ENCODE measurements at regions not wholly inside any gene's neighbourhood (a gene's known extent, or its start where the extent isn't known, plus 50 kb on each side); places are given as distances from the start of the nearest gene placed in this dataset.

DNA sequence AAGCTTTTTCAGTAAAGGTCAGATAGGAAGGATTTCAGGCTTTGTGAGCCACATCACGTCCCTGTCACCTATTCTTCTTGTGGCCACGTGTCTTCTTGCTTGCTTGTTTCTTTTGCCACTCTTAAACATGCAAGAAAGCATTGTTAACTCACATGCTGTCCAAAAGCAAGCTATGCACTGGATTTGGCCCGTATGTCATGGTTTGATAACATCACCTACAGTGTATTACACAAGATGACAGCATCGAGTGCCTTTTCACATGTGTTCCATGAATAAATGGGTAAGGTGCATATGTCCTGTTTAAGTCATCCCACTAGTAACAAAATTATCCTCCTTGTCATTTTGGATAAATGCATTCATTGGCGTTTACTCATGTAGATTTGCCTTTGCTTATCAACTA lies 468.0 kb upstream of the FAT1 start:
- DNase-seq: no peak

DNA sequence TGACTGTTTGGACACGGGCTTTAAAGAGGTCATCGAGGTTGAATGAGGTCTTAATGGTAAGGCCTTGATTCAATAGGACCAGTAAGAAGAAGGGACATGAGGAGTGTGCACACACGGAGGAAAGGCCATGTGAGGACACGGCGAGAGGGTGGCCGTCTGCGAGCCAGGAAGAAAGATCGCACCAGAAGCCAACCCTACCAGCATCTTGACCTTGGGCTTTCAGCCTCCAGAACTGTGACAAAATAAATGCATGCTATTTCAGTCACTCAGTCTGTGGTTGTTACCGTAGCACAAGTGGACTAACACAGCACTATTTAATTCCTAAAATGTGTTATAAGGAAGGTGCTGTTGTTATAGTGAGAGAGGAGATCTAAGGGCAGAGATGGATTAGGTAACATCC lies 468.6 kb upstream of the FAT1 start:
- no peak for DNase-seq

GRCh38 chr4:187193141-187193540 lies 469.5 kb upstream of the FAT1 start:
- DNase-seq: no peak

GRCh38 chr4:187204389-187204918 lies 480.8 kb upstream of the FAT1 start:
- no peak for DNase-seq

- DNase-seq: no peak
These were observed 484.3 kb upstream of the FAT1 start for GRCh38 chr4:187207931-187208330.

- DNase-seq: no peak
These were observed 485.0 kb upstream of the FAT1 start for GRCh38 chr4:187208651-187209050.

DNA sequence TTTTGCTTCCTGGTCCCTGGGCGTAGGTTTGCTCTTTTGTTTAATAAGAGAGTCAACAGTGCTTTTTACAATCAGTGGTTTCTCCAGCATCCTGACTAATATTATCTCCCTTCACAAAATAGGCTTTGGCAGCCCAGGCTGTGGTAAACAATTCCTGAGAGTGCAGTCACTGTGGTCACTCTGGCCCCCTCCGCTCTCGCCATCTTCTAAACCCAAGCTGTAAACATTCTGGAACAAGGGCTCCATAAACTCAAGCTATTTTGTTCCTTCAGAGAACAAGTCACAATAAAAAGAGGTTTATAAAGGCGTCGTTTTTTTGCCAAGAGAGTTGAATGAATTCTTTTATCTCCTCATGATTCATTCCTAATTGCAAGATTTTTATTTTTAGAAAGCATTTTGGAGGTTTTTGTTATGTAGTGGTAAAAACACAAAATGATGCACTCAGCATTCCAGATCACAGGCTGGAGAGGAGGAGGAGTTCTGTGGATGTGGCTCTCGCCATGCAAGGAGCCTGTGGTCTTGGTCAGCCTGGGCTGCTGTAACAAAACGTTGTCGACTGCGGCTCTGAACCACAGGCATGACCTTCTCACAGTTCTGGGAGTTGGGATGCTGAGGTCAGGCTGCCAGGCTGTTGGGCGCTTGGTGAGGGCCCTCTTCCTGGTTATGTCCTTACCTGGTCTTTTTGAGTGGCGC lies 486.4 kb upstream of the FAT1 start:
- no peak for DNase-seq

DNA sequence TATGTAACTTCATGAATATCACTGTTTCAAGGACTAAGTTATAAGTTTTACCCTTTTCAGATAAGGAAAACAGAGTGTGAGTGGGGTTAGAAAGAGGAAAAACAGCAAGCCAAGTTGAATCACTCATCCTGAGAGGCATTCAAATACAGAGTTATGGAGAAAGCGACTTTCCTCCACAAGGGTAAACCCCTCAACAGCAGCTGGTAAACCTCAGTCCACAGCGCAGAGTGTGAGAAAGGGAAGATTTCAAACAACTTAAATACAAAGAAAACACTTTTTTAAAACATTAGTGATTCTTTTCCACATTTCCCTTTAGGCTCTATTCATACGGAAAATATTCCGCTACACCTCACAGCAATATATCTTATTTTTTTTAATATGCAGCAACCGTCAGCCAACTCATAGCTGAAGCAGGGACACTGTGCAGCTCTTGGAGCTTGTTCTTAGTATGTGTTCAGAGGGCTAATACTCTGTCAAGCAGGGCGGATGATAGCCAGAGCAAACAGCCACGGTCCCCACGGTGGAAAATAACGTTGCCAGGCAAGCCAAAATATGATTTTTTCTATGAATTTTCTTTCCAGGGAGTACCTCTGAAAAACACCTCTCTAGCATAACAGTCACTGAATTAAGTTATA lies 488.9 kb upstream of the FAT1 start:
- no peak for DNase-seq

- no peak for DNase-seq
These were observed 491.8 kb upstream of the FAT1 start for GRCh38 chr4:187215438-187215837.

DNA sequence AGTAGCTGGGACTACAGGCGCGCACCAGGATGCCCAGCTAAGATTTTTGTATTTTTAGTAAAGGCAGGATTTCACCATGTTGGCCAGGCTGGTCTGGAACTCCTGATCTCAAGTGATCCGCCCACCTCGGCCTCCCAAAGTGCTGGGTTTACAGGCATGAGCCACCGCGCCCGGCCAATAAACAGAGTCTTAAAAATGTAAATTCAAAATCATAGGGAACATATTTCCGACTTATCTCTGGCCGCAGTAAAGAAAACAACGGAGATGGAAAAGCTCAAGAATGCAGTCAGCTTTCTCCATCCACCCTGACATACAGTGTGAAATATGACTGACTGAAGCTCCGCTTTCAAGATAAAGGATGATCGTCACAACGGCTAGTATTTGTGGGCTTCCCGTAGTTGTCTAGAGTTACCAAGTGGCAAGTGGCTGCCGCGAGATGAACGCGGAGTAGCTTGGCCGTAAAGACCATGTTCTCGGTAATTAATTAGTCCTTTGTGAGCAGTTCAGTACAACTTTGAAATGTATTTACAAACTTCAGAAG lies 495.1 kb upstream of the FAT1 start:
- no peak for DNase-seq

GRCh38 chr4:187224560-187224959 lies 500.9 kb upstream of the FAT1 start:
- no peak for DNase-seq

DNA sequence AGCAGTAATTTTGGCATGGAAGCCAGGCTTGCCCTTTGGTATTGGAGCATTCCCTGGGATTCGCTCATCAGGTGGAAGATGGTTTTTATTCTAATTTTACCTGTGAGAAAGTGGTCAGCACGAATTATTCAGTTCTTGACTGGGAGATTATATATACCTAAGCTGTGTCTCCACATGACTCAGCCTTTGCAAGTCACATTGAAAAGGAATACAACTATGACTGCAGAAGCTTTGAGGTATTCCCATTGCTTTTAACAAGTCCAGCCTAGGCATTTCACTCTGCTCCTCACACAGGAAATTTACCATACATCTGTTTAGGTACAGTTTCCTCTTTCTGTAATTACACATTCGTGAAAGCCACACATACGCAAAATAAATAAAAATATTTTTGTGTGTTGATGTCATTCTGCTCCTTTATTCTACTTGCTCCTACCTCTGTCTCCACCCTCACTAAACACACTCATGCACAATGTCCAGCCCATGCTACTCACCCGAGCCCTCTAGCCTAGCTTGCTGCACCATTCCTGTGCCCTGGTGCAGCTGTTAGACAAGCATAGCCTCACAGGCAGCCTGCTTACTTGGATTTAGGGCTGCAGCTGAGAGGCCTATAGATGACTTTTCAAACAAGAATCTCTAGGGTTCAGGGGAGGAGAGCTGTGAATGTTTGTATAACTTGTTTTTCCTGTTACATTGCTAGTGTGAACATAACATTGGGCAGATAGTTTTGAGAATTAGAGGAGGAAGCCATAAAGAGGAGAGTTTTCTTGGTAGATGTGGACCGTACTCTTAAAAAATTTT lies 504.4 kb upstream of the FAT1 start:
- DNase-seq: no peak

- DNase-seq: no peak
These were observed 508.5 kb upstream of the FAT1 start for GRCh38 chr4:187232196-187232595.

- no peak for DNase-seq
These were observed 509.1 kb upstream of the FAT1 start for GRCh38 chr4:187232796-187233195.

GRCh38 chr4:187235456-187236170 lies 512.0 kb upstream of the FAT1 start:
- no peak for DNase-seq

DNA sequence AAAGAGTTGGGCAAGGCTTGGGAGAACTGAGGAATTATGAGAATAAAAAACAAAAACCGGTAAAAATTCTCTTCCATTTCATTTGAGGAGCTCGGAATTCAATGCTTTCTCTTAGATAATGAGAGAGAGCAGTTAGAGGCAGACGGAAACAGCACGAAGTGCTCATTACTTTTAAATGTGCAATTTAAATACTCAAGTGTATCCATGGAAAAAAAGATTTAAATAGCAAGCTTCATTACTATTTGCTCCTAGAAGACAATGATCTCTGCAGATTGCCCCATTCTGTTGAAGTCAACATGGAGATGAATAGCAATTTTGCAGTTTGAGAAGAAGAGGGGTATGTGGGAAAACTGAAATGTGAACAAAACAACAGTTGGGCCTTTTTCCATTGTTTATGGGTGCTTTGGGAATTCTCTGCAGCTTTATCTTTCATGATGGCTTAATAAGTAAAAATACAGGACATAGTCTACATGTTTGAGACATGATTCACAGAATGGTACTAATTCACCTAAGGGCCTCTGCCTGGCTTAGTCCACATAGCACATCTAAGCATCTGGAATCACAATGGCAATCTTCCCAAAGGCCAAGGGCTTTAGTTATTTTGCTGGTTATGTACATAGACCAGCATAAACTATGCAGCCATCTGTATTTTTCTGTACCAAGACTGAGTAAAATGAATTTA lies 512.7 kb upstream of the FAT1 start:
- DNase-seq: no peak

DNA sequence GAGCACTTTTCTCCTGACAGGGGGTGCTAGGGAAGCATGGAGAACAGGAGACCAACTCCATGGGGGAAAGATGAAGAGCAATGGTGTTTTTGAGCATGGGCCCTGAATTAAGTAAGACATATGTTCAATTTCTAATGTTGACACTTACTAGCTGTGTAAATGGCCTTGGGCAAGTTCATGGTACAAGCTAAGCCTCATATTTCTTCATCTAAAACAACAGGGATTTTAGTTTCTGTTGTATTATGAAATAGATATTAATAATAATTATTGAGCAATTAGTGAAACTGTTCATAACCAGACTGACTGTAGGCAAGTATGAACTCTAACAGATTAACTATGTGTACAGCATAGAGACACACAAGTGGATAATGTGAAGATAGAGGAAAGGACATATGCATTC lies 515.0 kb upstream of the FAT1 start:
- DNase-seq: no peak

DNA sequence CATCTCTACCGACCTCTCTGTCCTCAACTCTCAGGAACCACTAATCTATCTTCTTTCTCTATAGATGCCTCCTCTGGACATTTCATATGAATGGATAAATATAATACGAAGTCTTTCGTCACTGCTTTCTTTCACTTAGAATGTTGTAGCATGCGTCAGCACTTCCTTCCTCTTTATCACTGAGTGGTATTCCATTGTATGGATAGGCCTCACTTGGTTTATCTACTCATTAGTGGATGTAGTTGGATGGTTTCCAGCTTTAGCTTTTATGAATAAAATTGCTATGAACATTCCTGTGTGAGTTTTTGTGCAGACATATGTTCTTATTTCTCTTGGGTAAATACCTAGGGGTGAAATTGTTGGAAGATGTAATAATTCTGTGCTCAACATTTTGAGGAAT lies 528.2 kb upstream of the FAT1 start:
- DNase-seq: no peak

DNA sequence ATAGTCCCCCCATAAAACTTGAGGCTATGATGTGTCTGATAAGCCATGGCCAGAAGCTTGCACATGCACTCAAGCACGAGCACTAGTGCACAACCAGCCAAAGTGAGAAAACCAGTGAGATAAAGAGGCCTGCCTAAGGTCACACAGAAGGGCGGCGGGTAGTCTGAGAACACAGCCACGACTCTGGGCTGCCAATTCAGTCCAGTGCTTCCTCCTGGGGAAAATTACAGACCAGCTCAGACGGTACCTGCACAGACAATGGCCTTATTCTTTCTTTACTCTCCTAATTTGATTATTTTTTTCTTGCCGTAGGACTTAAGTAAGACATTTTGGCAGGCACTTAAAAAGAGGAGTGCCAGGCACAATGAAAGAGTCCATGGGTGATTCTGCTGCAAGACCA lies 533.2 kb upstream of the FAT1 start:
- DNase-seq: no peak

DNA sequence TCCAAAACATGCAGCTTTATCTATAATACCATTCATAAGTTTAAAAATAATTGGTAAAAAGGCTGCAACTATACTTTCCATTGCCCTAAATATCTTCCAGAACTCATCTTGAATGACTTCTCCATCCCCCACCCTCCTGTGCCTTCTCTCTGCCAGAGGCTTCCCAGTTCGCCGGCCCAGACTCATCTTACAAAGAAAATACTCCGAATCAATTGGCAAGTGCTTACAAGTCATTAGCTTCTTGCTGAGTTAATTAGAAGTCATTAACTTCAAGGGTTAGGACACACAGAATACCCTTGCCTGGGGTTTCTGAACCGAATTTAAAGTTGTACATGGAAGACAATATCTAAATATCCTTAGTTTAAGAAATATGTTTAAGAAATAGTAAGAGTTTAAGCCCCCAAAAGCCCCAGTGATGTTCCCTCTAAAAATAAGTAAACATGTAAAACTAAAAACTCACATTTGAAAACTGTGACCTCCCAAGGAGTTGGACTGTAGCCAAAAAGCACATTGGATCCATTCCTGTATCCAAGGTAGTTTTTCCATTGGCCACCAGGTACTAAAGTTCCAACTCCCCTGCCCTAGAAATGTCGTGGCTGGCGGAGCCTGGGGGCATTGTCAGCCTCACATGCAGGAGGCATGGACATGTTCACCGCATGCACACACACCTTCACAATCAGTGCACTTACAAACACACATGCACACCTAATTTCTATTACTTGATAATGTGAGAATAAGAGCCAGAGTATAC lies 535.2 kb upstream of the FAT1 start:
- DNase-seq: no peak

GRCh38 chr4:187268940-187269339 lies 545.3 kb upstream of the FAT1 start:
- no peak for DNase-seq

- DNase-seq: no peak
These were observed 546.5 kb upstream of the FAT1 start for GRCh38 chr4:187270154-187270553.
